GM21367 (cell line): ENCODE measurements at regions not wholly inside any gene's neighbourhood (a gene's known extent, or its start where the extent isn't known, plus 50 kb on each side); places are given as distances from the start of the nearest gene placed in this dataset.

Experiments used
- ATAC-seq: cut with Tn5 transposase; IDR thresholded peaks from one replicate; pipeline ENCODE4 v1.9.1; 2021; ENCODE audit not compliant: unreplicated experiment

DNA sequence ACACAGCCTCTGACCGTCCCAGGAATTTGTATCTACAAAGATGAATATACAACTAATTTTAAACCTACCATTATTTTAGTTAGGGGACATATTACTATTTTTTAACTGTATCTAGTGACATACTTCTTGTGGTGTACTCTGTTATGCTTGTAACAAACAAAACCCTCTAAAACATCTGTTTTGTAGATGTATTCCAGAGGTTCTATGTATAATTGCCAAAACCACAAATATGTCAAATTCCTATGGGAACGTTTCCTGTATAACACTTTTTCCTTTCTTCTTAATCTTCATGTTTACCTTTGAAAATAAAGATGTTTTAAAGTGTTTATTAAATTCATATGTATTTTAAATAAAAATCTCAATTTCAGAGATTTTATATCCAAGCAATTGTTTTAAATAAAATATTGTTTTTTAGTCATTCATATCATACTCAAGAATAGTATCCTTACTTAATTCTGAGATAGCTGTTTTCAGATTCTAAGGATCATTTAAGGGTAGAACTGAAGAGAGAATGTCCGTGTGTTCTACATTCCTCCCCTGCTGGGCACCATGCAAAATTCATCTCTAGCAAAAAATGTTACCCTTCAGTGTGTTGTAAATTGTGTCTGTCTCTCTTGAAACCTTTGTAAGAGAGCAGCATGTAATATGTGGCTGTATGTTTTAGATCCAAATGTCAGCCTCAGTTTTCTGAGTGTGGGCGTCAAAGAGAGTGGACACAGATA lies 1327.7 kb downstream of the EFNB2 start:
- ATAC-seq: no peak

DNA sequence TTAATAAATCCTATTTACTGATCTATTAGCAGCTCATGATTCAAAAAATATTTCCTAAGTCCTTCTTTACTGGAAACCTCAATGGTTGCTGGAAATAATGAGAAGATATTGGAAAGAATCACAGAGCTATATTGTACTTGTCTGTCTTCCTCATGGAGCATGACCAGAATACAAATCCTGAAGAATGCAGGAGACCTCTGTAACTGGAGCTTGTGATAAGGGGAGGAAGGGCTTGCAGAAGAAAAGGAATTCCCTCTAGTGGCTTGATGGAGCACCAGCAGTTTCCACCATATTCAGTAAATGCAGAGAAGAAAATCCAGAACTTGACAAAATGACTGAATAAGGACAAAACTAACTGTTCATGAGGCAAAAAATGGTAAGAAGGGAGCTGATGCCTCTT lies 1333.1 kb downstream of the EFNB2 start:
- peak; percentile 91 for ATAC-seq

DNA sequence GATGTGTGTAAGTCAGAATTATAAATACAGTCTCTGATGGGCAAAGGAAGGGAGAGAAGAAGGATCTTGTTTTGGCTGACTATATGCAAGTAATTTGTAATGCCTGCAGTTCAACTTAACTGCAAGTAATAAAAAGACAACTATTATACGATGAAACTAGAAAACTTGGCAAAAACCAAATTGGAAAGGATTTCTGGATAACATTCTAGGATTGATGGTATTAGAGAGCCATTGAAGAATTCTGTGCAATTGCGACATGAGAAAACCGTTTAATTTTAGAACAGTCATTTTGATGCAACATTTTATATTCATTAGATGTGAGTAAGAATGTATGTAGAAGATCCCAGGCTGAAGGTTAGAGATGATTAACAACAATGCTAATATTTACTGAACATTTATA lies 1334.1 kb downstream of the EFNB2 start:
- no peak for ATAC-seq

DNA sequence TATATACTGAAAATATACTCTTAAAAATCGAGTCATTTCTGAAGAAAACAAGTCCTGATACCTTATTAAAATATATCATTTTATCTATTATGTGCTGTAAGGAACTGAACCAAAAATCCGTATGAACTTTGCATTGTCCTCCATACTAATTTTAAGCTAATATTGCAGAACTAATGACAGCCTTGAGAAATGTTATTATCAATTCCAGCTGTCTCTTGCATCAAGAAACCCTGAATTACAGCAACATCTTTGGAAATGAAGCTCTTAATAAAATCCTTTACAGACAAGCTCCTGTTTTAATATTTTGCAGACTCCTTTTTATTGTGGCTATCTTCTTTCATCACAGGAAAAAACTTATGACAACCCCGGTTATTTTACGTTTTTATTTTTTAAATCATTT lies 1335.3 kb downstream of the EFNB2 start:
- no peak for ATAC-seq

DNA sequence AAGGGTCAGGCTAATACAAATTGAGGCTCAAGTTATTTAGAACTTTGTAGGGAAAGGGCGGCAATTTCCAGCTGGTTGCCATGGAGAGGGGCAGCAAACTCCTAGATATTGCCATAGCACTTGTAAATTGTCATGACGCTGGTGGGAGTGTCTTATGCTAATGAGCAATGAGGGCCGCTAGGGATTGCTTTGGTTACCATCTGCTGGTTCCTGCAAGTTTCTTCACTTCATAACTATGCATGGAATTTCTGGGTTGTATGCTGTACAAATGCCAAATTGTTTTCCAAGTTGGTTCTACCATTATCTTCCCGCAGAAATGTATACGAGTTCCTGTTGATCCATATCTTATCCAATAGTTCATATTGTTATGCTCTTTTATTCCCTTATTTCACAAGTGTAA lies 1339.4 kb downstream of the EFNB2 start:
- no peak for ATAC-seq

DNA sequence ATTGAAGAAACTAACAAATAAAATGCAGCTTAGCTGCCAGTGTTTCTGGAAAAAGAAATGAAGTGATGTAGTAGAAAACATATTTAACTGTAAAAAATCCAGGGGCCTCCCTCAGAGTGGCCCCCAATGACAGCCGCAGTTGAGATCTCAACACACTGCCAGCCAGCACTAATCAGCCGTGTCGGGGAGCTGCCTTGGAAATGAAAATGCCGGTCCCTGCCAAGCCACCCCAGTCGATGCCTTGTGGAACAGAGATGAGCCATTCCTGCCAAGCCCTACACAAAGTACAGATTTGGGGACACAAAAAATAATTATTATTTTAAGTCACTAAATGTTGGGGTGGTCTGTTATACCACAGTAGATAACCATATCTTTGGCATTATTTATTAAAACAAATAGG lies 1342.4 kb downstream of the EFNB2 start:
- no peak for ATAC-seq

DNA sequence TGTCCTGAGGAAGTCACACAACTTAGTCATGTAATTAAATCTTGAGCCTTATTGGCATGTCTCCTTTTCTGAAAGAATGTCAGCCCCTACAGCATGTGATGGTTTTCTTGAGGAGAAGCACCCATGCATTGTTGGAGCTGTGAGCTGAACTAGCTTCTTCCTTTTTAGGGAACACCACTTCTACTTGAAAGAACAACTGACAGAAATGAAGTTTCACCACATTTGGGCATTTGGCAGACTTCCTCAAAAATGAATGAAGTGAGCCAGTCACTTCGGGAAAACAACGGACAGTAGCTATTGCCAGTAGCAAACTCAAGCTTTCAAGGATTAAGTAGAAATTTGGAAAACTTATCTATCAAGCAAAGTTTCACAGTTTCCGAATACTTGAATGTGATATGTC lies 1351.3 kb downstream of the EFNB2 start:
- ATAC-seq: no peak

DNA sequence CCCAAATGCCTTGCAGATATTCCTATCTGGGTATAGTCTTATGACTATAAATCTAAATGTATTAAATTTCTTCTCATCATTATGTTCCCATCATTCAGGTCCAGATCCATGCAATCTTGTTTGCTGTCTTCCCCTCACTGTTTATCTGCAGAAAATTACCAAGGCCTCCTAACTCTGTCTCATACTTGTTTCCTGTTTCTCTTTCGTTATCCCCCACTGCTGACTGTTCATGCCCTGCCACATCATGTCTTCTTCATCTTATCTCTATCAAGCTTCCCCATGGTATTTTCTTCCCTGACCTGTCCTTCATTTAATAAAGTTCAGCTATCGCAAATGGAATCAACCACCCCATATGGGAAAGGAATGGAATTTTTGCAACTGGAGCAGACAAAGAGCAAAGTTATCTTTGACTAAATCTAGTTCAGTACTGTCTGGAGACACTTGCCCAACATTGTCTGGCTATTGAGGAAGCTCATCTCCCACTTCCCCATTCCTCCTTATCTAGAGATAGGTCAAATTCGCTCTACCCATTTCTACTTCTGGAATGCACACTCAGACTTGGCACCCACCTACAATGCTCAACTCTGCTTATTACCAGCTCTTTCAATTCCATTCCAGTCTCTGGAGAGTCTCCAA lies 1358.1 kb downstream of the EFNB2 start:
- ATAC-seq: no peak

DNA sequence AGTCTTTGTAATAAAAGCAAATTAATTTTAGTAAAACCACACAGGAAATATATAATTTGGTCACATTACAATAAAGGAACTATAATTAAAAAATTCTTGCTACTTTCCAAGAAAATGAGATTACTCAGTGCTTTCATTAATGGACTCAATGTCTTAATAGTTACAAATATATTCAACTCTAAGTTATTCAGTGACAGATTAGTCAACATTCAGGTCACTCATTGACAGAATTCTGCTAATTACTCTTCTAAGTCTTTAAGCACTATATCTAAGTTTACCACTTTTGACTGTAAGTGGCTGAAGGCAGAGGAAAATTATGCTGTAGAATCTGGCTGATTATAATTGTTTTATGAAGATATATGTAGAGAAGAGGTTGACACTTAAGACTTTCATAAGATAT lies 1365.0 kb downstream of the EFNB2 start:
- ATAC-seq: no peak

DNA sequence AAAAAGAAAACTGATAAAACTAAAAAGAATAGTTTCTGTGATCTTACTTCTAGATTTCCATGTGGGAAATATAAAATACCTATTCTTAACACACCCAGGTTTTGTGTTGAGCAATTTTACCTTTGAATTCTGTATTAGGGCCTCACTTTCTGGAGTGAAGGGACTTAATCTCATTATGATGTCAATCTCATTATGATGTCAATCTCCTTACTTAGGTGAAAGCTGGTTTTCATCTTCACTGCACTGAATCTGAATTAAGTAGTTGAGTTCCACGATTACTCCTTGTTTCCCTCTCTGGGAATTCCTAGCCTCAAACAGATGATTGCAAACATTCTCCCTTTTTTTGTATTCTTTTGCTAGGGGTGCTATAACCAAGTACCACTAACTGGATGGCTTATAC lies 1367.2 kb downstream of the EFNB2 start:
- ATAC-seq: no peak

DNA sequence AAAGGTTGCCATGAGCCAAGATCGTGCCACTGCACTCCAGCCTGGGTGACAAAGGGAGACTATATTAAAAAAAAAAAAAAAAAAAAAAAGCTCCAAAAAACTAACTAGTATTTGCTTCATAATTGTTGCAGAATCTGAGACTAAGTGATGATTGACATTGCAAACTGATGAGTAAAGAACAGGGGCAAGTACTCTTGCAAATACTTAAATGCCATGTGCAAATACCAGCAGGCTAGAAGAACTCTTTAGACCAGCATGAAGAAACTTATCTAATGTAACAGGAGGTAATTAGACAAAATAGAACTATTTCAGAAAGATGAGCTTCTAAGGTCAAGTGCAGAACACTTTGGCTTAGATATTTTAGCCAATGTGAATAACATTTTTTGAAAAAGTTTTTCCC lies 1368.1 kb downstream of the EFNB2 start:
- no peak for ATAC-seq

DNA sequence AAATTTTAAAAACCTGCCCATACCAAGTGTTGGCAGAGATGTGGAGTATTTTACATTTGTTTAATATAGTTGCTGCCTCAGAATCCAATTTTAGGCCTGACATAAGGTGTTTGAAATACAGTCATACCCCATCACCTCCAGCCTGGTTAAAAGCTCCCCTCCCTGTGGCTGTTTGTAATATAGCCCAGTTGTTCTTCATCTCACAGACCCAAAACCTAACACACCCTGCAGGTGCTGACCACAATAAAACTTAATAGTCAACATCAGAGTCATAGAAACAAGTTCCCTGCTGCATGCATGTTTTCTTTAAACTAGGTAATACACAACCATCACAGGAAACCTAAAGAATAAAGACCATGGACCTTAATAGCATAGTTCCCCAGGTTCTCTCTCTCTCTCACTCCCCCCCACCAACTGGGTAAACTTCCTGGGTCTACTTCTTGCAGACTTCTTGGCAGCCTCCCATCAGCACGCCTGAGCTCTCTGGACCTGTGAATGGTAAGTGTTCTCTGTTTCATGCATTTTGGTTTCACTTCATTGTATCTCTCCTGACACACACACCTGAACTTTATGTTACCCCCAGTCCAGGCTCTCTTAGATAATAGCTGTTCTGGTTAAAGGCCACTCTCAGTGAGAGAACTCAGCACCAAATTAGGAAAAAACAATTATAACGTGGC lies 1369.9 kb downstream of the EFNB2 start:
- peak; percentile 95 for ATAC-seq

DNA sequence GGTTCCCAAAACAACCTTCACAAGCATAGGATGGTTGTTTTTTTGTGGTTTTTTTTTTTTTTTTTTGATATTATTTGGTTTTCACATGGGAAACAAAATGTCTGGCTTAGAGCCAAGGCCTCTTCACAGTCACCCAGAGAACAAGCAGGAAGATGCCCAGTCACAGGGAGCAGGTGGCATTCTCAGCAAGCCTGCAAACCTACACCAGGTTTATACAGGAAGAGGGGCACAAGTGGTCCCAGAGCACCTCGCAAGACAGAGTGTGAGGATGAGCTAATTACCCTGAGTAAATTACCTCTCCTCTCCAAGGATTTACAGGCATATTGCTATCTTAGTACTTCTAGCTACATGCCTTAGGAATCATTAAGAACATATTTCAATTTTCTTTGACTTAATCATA lies 1375.6 kb downstream of the EFNB2 start:
- ATAC-seq: no peak

DNA sequence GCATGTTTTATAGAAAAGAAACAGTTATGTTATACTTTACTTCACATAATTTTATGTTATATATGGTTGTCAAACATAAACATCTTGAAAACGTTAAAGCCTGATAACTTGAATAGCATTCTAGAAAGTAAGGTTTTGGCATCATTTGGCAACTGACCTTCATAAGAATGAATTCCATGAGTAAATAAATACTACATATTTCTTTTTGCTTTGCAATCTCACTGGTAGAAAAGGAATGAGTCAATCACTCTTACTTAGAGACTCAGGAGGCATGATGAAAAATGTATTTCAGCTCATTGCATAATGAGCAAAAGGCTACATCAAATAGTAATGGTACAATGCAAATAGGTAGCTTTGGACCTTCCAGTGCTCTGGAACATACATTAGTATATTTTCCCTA lies 1381.9 kb downstream of the EFNB2 start:
- no peak for ATAC-seq

DNA sequence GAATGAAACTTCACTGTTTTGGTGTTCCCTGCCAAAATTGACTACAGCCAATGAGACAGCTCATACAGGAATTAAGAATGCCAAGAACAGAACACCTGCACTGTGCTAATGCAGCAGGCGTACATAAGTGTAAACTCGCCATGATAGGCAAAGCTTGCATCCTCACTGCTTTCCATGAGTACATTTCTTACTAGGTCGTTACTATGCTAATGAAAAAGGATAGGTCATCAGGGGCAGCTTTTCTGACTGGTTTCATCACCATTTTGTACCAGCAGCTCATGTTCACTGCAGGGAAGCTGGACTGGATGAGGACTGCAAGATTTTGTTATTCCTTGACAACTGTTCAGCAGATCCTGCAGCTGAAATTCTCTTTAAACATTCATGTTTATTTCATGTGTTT lies 1383.8 kb downstream of the EFNB2 start:
- no peak for ATAC-seq

DNA sequence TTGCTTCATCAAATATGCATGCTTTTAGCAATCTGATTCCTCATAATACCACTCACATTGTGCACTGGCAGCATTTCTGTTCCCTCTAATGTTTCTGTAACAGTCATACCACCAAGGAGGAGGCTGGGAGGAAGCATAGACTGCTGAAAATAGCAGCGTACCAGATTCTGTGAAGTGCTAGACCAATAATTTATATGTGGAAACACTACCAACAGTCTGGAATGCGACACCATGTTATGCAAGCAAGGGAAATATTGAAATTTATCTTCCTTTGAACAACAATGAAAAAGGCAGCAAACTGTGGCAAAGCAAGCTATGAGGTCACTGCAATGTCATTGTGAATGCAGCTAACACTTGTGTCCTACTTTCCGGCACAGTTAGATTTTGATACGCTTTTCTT lies 1388.0 kb downstream of the EFNB2 start:
- no peak for ATAC-seq

DNA sequence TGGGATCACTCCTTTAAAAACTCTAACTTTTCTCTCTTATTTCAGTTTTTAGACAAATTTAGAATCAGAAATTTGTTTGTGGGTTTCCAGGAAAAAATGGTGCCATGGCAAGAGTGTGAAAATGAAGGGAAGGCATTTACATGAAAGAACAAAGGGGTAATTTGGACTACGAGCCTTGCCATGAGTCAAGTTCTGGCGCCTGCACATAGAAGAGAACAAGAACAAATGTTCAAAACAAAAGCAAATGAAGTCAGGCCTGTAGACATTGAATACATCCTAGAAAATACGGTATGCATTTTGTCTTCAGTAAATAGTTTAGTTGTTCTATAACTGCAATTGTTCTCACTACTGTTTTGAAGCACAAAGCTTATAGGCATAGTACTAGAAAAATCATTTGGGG lies 1390.5 kb downstream of the EFNB2 start:
- no peak for ATAC-seq

DNA sequence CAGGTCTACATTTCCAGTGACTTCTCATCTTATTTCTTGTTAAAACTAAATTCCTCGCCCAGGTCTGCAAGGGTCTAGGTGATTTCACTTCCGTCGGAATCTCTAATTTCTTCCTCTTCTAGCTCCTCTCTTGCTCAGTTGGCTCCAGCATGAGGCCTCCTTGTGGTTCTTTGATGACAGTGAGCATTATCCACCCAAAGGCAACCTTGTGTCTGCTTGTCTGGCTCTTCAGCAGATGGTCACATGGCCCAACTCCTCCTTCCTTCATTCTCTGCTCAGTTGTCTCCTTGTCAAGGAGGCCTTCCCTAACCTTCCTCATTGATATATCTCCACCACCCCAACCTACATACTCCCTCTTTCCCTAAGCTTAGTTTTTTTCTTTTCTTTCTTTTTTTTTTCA lies 1391.4 kb downstream of the EFNB2 start:
- no peak for ATAC-seq

DNA sequence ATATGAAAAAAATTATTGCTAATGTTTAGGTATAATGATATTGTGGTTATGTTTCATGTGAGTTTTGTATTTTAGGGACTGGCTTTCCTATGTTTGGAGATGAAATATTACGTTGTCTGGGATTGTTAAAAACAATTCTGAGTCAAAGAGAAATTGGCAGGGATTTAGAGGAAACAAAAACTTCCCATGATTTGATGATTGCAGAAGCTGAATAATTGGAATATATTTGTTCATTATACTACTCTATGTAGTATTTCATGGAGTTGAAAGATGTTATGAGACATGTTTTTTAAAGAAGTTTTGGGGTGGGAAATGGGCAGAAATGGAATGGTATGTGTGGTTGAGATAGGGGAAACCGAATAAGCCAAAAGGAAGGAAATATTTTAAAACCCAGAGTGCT lies 1392.9 kb downstream of the EFNB2 start:
- ATAC-seq: no peak

DNA sequence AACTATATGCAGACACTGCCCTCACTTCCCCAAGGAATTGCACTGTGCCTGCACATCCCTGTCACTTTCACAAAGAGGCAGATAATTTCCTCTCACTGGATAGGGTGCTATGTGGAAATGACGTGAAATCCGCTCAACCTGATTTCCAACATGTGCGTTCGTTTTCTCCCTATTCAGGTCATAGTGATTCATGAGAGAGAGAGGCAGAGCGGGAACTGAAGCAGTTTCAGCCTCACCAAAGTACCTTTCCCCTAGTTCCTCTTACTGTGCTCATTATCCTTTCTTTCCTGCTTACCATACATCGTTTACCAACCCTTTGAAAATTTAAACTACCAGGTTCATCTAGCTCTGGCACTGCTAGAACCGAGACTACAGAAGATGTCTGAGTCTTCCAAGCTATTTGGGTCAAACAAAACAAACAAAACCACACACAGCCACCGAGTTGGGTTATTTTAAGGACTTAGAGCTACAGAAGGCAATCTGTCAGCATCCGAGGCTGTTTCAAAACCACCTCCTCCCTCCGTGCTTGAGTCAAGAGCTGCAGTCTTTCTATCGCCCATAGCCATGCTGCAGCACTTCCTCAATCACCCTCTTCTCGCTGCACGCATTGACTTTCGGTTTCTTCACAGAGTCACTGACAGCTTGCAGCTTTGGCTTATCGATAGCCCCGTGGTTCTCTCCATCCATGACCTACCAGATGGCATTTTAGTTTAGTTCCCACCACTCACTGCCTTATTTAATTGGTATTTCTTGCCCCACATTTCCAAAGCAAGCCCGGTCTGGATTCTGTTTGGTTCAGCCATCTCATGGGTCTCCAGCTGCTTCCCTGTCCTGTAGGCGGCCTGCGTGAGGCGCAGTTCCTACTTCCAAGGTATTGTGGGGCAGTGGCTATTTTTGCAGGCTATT lies 1395.8 kb downstream of the EFNB2 start:
- peak; percentile 95 for ATAC-seq

DNA sequence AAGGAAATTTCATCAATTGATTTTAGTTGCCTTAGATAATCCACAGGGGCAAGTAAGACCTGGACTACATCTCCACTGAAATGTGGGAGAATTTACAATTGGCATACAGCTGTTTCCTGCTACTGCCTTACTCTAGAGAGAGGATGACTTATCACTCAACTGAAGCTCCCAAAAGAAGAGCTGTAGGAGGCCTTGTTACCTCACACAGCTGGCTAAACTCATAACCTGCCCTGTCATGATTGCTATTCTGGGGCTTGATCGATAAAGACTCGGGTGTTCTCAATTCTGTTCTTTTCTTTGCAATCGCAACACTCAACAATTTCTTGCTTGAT lies 1396.4 kb downstream of the EFNB2 start:
- ATAC-seq: no peak
